HK-2 (cell line): ENCODE measurements at regions not wholly inside any gene's neighbourhood (a gene's known extent, or its start where the extent isn't known, plus 50 kb on each side); places are given as distances from the start of the nearest gene placed in this dataset.

Experiments
- DNase-seq: peaks from one replicate; pipeline ENCODE4 v3.0.0-alpha.2; 2018; ENCODE audit not compliant: unreplicated experiment

DNA sequence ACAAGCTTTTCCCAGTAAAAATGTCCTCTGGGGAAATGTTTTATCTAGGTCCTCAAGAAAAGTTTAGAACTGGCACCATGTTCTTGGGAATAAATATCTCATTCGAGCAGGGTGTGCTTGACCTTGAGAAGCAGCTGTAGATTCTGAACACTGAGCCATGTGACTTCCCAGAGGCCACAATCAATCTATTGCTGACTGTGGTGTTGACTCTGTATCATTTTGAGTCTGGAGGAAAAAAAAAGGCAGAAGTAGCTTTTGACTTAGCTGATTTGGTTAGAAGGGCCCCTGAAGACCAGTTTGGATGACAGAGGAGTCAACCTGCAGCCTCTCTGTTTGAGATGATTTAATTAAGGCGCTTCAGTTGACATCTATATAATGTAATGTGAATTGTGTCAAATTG lies 592.4 kb upstream of the SEL1L start:
- DNase-seq: no peak

DNA sequence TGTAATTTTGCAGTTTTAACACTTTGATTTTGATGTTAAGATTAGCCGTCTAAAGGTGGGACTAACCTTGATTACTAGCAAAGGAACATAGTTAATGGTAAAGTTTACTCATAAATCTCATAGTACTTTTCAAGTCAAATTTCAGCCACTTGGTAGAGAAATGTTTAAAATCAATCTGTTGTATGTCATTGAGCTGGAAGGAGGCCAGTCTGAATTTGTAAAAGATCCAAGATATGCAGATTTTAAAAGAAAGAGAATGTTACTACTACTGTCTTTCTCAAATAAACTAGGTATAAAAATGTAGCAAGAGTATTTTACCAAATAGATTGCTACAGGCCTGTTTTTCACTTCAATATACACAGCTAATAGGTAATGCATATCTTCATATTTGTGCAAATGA lies 600.8 kb upstream of the SEL1L start:
- DNase-seq: no peak

DNA sequence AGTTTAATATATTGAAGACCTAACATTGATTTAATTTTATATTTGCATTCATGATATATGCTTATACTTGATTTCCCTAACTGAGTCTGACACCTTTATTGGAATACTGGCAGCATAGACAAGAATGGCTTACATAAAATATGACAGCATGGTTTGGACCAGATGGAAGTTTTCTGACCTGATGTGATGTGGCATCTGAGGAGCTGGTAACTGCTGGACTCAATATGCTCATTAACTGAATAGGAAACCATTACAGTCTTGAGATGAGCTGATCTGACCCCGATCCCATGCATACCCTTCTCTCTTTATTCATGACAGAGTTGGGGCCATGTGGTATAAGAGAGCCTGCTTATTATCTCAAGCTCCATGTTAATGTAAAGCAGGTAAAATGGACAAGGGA lies 604.8 kb upstream of the SEL1L start:
- DNase-seq: no peak

DNA sequence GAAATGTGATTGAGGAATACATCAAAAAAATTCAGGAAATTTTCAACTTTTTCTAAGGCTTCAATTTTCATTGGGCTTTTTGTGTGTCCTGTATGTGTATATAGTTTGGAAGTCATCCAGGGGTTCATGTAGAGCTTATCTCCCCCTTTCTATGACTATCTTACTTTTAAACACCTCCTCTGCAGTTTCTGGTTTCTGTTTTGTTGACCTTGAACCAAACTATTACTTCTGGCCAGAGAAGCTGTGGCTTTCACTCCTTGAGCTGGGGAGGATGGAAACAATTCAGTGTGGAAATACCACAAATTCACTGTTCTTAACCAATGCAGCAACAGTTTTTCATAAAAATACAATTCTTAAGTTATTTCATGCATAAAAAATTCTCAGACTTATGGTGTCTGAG lies 613.2 kb upstream of the SEL1L start:
- no peak for DNase-seq

DNA sequence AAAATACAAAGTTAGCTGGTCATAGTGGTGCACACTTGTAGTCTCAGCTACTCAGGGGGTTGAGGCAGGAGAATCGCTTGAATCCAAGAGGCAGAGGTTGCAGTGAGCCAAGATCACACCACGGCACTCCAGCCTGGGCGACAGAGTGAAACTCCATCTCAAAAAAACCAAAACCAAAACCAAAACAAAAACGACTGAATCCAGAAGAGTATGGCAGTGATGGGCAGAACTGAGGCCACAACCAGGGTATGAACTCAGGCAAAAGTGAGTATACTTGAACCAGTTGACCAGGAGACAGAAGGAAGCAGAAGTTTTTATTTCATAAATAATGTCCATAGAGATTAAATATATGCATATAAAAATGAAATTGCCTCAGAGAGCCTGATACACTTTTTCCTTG lies 620.0 kb upstream of the SEL1L start:
- no peak for DNase-seq

DNA sequence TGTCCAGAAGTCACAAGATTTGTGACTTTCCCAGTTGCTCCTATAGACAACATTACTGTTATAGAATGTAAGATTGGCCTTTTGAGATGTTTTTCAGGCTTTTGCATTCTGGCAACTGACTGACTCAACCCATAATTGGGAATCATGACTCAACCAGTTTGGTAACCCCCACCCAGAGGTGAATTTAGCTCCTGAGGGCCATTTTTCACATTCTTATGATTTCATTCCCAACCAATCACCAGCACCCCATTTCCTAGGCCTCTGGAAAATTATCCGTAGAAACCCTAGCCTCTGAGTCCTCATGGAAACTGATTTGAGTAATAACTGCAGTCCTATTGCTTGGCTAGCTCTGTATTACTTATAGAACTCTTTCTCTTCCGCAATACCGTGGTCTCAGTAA lies 626.0 kb upstream of the SEL1L start:
- no peak for DNase-seq

DNA sequence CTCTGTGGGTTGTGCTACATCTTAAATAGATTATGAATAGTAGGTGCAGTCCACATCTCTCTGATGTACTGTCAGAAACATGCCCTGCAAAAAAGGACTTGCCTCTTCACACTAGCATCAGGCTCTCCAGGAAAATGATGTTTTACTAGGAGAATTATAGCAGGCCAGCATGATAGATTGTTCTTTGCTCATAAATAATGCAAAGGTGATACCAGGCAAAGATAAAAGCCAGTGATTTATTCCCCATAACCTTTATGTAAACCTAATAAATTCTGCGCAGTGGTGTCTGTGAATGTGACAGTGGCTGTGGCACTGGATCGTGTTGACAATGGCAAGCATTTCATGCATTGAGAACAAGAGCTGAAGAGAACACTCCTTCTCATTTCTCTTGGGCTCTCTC lies 646.5 kb upstream of the SEL1L start:
- no peak for DNase-seq

DNA sequence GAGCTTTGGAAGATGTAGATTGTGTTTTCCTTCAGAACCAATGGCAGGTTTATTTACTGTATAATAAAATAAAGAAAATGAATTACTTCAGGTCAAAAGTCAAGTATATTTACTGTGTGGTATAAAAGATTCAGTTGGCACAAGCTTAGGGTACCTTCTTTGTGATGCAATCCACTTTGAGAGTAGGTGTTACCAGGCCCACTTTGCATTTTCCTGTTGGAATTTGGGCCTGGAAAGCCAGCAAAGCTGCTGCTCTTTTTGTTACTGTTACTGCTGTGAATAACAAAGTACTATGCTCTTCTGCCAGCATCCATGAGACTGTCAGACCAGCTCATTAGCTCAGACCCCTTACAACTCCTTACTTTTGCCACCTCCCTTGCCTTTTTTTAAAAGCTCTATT lies 649.0 kb upstream of the SEL1L start:
- DNase-seq: no peak

DNA sequence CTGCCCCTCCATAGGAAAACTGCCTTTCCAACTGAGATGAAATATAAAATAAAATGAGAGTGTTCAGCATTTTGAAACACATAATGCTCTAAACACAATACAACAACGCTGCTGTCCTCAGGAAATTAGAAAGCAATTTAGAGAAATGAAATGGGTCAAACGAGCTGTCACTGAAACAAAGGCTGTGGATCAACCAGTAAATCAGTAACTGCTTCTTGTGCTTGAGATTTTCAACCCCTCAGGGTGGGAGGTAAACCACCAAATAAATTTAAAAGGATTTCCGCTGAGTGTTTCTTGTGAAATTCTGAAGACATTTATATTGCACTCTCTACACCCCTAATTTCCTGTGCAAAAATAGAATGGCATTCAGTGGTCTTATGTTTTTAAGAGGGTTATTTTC lies 657.1 kb upstream of the SEL1L start:
- DNase-seq: no peak

DNA sequence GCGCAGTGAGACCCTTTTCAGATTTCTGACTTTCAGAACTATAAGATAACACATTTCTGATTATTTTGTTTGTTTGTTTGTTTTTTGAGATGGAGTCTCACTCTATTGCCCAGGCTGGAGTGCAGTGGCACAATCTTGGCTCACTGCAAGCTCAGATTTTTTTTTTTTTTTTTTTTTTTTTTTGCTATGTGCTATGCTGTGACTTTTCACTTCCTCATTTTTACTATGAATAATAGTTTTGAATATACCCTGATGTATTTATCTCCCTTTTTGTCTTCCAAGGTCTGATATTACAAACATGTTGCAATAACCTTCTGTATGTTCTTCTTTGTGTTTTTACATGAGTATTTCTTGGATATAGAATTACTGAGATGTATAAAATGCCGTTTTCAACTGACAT lies 658.7 kb upstream of the SEL1L start:
- no peak for DNase-seq

DNA sequence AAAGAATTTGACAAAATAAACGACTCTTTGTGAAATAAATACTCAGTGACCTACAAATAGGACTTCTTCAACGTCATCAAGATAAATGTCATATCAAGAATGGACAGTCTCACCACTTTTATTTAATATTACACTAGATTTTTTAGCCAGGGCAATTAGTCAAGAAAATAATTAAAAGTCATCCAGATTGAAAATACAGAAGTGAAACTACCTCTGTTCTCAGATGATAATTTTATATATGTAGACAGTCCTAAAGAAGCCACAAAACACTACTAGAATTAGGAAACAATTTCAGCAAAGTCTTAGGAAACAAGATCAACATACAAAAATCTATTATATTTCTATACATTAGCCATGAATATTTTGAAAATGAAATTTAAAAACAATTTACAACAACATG lies 689.6 kb upstream of the SEL1L start:
- no peak for DNase-seq

DNA sequence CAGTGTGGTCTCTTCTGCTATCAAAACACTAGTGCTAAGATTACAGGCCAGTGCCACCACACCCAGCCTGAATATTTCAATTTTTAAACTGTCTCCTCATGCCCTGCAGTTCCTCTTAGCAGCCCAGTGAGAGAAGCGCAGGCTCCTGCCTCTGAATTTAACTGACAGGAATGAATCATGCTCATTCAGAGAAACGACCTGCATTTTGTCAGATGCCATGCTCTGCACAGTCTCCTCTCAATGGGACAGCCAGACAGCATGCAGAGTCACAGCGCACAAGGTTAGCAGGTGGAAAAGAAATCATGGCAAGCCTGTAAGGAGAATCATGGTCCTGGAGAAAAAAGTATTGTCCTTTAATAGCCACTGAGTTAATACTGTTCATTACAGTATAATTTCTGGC lies 691.0 kb upstream of the SEL1L start:
- DNase-seq: no peak

DNA sequence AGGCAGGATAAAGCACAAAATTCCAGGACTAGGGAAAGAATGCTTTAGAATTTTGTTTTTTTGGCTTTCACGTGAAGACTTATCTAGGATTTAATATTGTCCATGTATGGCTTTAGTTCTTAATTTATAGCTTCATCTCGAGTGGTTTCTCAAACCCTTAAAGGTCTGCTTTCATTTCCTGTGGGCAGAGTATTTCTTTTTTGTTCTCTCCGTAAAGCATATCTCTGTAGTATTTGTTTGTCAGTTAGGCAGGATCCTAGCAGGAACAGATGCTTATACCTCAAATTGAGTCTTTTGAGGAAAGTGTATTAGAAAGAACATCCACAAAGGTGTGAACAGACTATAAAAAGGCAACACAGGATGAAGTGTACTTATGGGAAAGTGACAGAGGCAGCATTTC lies 697.1 kb upstream of the SEL1L start:
- no peak for DNase-seq

DNA sequence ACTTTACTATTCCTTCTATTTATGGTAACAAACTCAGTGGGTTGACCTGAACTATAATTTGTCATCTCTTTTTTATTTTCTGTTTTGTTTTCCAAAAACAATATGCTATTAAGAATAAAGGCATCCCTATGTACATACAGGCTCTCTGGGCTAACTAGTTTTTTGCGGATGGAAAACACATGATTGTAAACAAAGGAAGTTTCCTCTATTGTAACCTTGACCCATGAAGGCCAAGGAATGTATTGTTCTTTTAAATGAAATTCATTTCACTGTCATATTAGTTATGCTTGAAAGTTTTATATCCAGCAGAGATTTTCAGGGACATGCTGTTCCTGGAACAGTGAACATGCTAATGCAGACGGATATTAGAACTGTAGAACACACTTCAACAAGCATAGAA lies 705.0 kb upstream of the SEL1L start:
- DNase-seq: no peak

DNA sequence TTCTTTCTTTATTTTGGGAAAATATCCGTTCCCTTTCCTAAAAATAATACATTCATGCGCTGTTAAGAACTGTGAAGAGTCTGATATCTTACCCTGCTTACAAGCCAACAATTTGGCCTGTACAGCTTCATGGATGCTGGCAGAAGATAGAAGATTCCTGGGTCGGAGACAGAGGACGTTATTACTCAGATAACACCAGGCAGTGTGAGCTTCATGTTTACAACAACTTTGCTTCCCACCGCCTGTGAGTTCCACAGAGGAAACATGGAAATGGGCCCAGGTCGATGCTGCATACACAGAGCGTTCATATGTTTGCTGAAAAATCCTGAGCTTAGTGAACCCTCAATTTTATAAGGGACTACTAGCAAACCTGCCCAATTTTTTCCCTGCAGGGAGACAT lies 705.6 kb upstream of the SEL1L start:
- DNase-seq: no peak

DNA sequence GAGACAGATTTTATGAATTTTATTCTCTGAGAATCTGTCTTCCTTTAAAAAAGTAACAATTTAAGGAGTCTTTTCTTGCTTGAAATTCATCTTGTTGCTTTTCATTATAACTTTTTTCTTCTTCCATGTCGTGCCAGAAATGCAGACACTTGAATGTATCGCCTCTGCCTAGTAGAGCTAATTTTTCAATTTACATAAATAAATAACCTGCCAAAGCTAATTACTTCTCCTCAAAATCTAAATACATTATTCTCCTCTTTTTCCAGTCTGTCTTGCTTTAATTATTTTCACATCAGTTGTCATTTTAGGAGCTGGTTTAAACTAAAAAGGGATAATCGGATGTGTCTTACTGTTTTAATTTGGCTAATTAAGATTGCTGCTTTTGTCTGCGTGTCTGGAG lies 711.1 kb upstream of the SEL1L start:
- no peak for DNase-seq

DNA sequence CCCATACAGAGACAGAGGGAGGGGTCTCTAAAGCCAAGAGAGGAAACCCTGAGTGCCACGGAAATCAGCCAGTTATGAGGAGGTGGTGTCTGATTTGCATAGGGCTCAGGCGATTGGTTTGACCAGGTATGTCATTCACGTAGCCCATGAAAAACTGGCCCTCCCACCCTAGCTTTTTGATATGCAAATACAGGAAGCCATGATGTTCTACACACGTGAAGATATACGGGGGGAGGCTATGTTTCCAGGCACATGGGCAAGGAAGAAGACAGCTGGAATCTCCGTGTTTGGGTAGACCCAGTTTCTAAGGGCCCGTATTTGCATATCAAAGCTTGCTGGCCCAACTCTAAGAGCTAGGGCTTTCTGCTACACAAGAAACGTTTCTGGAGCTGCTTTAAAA lies 717.8 kb upstream of the SEL1L start:
- no peak for DNase-seq

DNA sequence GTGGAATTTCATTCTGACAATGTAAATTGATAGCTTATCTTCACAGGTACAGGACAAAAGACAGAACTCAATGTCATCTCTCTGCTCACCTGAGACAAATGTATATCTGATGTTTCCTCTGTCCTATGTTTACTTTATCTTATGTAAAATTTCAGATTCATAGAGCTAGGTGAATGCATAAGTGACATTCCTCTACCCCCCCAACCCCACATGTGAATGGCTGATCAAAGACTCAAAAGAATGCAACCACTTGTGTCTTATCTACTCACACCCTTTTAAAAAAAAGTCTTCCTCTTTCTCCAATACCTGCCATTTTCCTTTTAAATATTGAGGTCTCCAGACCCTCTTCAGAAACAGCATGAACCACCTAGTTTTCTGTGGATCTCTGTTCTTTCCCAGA lies 736.6 kb upstream of the SEL1L start:
- DNase-seq: no peak

DNA sequence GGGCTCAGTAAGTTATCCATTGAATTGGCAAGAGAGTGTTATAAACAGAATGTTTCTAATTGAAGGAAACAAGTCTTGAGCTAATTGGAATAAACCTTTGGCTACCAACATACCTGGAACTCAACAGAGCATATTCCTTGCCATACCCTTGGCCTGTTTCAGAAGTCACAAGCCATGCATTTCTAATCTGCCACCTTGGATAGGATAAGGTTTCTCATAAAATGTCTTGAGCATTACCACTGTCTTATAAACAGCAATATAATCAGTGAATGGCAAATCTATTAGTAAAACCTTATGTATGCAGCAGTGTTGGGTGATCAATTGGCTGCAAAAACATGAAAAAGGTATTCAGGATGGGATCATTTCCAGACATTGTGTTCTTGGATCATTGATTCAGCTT lies 765.2 kb upstream of the SEL1L start:
- DNase-seq: no peak

DNA sequence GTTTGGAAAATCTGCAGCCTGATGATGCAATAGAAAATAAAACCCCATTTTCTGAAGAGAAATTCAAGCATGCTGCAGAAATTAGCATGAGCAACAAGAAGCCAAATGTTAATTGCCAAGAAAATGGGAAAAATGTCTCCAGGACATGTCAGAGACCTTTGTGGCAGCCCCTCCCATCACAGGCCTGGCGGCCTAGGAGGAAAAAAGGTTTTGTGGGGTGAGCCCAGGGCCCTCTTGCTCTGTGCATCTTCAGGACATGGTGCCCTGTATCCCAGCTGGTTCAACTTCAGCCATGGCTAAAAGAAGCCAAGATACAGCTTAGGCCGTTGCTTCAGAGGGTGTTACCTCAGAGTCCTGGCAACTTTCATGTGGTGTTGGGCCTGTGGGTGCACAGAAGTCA lies 775.5 kb upstream of the SEL1L start:
- DNase-seq: no peak

DNA sequence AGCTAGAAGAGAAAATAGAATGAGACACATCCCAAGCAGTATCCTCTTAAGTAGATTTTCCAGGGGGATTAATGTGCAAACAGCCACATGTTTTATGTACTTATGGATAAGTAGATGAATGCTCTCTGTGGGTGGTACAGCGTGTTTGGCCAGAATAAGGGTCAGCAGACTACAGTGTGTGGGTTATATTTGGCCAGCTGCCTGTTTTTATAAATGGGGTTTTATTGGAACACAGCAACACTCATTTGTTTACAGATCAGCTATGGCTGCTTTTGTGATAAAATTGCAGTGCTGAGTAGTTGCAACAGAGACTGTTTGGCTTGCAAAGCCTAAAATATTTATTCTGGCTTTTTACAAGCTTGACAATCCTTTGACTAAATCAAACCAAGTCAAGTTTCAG lies 780.2 kb upstream of the SEL1L start:
- no peak for DNase-seq

DNA sequence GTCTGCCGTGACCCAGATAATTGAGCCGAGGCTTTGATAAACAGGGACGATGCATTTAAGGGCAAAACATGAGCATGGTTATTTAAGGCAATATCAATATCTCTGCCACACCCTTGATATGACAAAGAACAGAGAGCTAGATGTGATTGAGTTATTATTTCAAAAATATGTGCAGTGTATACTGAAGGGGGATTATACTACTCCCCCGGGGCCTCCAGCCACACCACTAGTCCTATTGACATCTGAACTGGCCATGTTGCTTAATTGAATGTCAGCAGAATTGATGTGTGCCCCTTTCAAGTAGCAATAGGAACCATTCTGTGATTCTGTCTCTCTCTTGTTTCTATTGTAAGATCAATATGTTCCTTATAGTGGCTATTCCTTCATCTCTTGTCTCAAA lies 794.8 kb upstream of the SEL1L start:
- no peak for DNase-seq

DNA sequence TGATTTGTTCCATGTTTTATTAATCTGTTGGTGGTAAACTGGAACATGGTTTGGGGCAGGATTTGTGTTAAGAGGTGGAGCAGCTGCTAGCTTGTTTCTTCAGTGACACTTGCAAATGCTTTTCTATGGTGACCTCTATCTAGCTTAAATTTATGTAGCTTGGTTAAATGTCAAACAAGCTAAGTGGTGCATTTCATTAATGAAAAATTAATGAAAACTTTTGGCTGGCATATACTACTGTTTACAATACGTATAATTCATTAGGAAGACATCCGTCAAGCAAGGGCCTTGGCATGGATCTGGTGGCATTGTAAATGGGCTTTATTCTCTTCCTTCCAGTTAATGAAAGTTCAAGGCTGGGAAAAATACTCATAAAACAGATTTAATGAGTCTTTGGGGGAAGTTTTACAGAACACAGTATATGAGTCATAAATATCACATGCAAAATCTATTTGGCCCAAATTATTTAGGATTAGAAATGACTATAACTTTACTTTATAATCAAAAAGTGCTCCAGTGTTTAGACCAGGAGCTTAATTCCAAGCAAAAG lies 807.7 kb upstream of the SEL1L start:
- DNase-seq: no peak

DNA sequence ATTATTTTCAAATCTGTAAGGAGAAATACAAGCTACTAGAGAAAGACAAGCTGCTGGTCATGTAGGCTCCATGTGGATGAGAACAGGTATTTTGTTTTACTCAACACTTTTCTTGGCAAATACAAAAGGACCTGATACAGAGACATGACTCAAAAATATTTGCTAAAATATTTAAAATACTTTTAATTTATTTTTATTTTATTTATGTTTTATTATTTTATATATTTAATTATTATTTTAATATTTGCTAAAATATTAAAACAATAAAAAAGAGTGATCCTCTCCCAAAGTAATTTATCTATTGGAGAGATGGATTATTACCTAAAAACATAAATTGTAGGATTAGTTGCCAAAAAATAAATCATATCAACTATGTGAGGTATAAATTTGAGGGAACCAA lies 808.9 kb upstream of the SEL1L start:
- DNase-seq: no peak

DNA sequence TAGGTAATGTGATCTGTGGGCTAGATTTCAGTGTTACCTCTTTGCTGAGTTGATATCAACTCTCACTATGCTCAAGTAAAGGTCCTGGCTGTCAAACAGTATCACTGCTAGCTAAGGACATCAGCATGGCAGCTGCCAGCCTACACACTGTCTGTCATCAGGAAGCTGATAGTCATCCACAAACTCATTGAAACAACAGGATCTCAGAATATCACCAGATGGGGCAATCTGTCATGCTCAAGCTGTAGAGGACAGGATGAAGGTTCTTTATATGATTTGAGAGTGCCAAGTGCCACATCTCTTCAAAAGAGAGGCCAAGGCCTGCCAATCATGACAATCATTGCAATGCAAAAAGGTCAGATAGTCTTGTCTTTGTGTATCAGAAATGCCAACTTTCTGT lies 811.5 kb upstream of the SEL1L start:
- no peak for DNase-seq
